Neural cell (in vitro differentiated cells): ENCODE measurements at regions not wholly inside any gene's neighbourhood (a gene's known extent, or its start where the extent isn't known, plus 50 kb on each side); places are given as distances from the start of the nearest gene placed in this dataset.

Source experiments
- H2AFZ ChIP-seq: fragments of 200-600, 300-800 bp; sonication (generic), shearing (Covaris generic); 2 replicates; pipeline ENCODE4 v1.6.0; 2014; ENCODE audit warnings: low read depth, mild to moderate bottlenecking, antibody characterized with exemption, low read length, moderate library complexity
- H3F3A ChIP-seq: fragments of 200-600 bp; shearing (Covaris generic); 2 replicates; pipeline ENCODE4 v1.6.1; 2016; ENCODE audit warnings: mild to moderate bottlenecking, moderate library complexity, mixed read lengths, antibody characterized with exemption, low read length; ENCODE audit not compliant: insufficient read depth, poor library complexity, severe bottlenecking
- H3K27ac ChIP-seq: fragments of 200-600, 300-800 bp; sonication (generic), shearing (Covaris generic); 2 replicates; pipeline ENCODE4 v1.5.1; 2014; ENCODE audit warnings: mild to moderate bottlenecking, low read length, moderate library complexity
- H3K27me3 ChIP-seq: fragments of 300-800, 200-600 bp; sonication (generic), shearing (Covaris generic); 2 replicates; pipeline ENCODE4 v1.6.0; 2014; ENCODE audit warnings: mild to moderate bottlenecking, low read depth, low read length, moderate library complexity; ENCODE audit not compliant: insufficient read depth
- H3K36me3 ChIP-seq: fragments of 300-800, 200-600 bp; sonication (generic), shearing (Covaris generic); 2 replicates; pipeline ENCODE4 v1.5.1; 2014; ENCODE audit warnings: mild to moderate bottlenecking, antibody characterized with exemption, low read length, moderate library complexity; ENCODE audit not compliant: insufficient read depth
- H3K4me2 ChIP-seq: fragments of 300-800, 200-600 bp; sonication (generic), shearing (Covaris generic); 2 replicates; pipeline ENCODE4 v1.6.0; 2014; ENCODE audit warnings: mild to moderate bottlenecking, low read length
- H3K4me3 ChIP-seq: fragments of 300-800, 200-600 bp; sonication (generic), shearing (Covaris generic); 2 replicates; pipeline ENCODE4 v1.5.1; 2014; ENCODE audit warnings: mild to moderate bottlenecking, low read length, moderate library complexity
- H3K79me2 ChIP-seq: fragments of 200-600 bp; shearing (Covaris generic); replicated peaks from 2 replicates; pipeline ENCODE4 v1.6.0; 2014; ENCODE audit warnings: mild to moderate bottlenecking, low read length, moderate library complexity; ENCODE audit not compliant: insufficient read depth
- H3K9ac ChIP-seq: fragments of 300-800, 200-600 bp; sonication (generic), shearing (Covaris generic); 2 replicates; pipeline ENCODE4 v1.6.1; 2016; ENCODE audit warnings: mild to moderate bottlenecking, low read length, mixed read lengths
- H3K9me2 ChIP-seq: fragments of 200-600 bp; shearing (Covaris generic); 2 replicates; pipeline ENCODE4 v1.6.1; 2016; ENCODE audit warnings: mild to moderate bottlenecking, low read length, mixed read lengths; ENCODE audit not compliant: insufficient read depth
- H3K9me3 ChIP-seq: fragments of 200-600, 300-800 bp; sonication (generic), shearing (Covaris generic); 2 replicates; pipeline ENCODE4 v1.6.1; 2016; ENCODE audit warnings: mild to moderate bottlenecking, mixed run types, low read length, moderate library complexity, mixed read lengths
- H4K20me1 ChIP-seq: fragments of 200-600 bp; shearing (Covaris generic); 2 replicates; pipeline ENCODE4 v1.6.1; 2016; ENCODE audit warnings: mild to moderate bottlenecking, mixed run types; ENCODE audit not compliant: insufficient read depth
- EP300 ChIP-seq: fragments of 450-650 bp; conservative IDR thresholded peaks from 2 replicates; pipeline ENCODE4 v1.6.1; 2014; ENCODE audit warnings: antibody characterized with exemption, mild to moderate bottlenecking, moderate library complexity; ENCODE audit not compliant: poor library complexity, severe bottlenecking
- EZH2 ChIP-seq: fragments of 200-600, 300-800 bp; shearing (Covaris generic), sonication (generic); IDR thresholded peaks from 2 replicates; pipeline ENCODE4 v1.6.1; 2014; ENCODE audit warnings: antibody characterized with exemption, low read length, borderline replicate concordance, mild to moderate bottlenecking; ENCODE audit not compliant: insufficient read depth, poor library complexity, severe bottlenecking
- MXI1 ChIP-seq: fragments of 450-650 bp; conservative IDR thresholded peaks from 2 replicates; pipeline ENCODE4 v1.6.1; 2014; ENCODE audit warnings: antibody characterized with exemption, mild to moderate bottlenecking; ENCODE audit not compliant: poor library complexity, severe bottlenecking
- POLR2AphosphoS5 ChIP-seq: IDR thresholded peaks from 2 replicates; pipeline ENCODE4 v1.6.1; 2012
- RAD21 ChIP-seq: fragments of 450-650 bp; conservative IDR thresholded peaks from 2 replicates; pipeline ENCODE4 v1.6.1; 2014; ENCODE audit warnings: antibody characterized with exemption, mild to moderate bottlenecking, moderate library complexity
- SMC3 ChIP-seq: fragments of 450-650 bp; conservative IDR thresholded peaks from 2 replicates; pipeline ENCODE4 v1.6.1; 2014; ENCODE audit warnings: antibody characterized with exemption, mild to moderate bottlenecking, moderate library complexity; ENCODE audit not compliant: poor library complexity
- TAF1 ChIP-seq: IDR thresholded peaks from 2 replicates; pipeline ENCODE4 v1.6.1; 2012; ENCODE audit warnings: low read depth
- TF ChIP-seq, protein P1 (sequence below): IDR thresholded peaks from 2 replicates; pipeline ENCODE4 v1.6.1; 2012; ENCODE audit warnings: borderline replicate concordance
- TF ChIP-seq, protein P2 (sequence below): fragments of 450-650 bp; IDR thresholded peaks from 2 replicates; pipeline ENCODE4 v1.5.1; 2014; ENCODE audit warnings: antibody characterized with exemption, mild to moderate bottlenecking, moderate library complexity; ENCODE audit not compliant: poor library complexity, severe bottlenecking

DNA sequence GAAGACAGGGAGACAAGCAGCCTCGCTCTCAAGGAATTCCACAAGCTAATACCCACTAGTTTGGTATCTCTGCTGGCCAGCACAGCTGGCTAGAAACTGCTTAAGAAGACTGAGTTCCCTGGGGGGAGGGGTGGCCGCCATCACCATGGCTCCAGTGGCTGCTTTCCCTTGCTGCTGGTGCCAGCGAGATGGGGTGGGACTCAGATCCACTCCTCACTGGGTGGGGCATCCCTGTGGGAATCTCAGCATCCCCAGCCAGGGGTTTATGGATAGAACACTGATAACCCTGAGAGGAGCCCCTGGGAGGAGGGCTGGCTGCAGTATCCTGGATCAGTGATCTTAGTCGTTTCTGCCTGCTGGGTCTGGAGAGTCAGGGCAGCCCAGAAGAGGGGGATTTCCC lies 170.6 kb upstream of the MDGA2 start:
- no peaks in the 10 kb centered on the region for H3K36me3 ChIP-seq
- H3K4me2 ChIP-seq, result no peak overlapping the region
- H3F3A ChIP-seq, result no peaks in the 10 kb centered on the region
- no peaks in the 10 kb centered on the region for H3K79me2 ChIP-seq
- no peak overlapping the region for H2AFZ ChIP-seq
- peaks cover 10% of the 10 kb centered on the region for H3K9me3 ChIP-seq
- H3K9me2 ChIP-seq, result no peaks in the 10 kb centered on the region
- H3K9ac ChIP-seq, result no peak overlapping the region
- no peaks in the 10 kb centered on the region for H4K20me1 ChIP-seq
- H3K27me3 ChIP-seq, result no peaks in the 10 kb centered on the region
- H3K27ac ChIP-seq, result no peak overlapping the region
- H3K4me3 ChIP-seq, result no peak overlapping the region
- no peak for TF ChIP-seq MXI1
- TF ChIP-seq, protein P1, sequence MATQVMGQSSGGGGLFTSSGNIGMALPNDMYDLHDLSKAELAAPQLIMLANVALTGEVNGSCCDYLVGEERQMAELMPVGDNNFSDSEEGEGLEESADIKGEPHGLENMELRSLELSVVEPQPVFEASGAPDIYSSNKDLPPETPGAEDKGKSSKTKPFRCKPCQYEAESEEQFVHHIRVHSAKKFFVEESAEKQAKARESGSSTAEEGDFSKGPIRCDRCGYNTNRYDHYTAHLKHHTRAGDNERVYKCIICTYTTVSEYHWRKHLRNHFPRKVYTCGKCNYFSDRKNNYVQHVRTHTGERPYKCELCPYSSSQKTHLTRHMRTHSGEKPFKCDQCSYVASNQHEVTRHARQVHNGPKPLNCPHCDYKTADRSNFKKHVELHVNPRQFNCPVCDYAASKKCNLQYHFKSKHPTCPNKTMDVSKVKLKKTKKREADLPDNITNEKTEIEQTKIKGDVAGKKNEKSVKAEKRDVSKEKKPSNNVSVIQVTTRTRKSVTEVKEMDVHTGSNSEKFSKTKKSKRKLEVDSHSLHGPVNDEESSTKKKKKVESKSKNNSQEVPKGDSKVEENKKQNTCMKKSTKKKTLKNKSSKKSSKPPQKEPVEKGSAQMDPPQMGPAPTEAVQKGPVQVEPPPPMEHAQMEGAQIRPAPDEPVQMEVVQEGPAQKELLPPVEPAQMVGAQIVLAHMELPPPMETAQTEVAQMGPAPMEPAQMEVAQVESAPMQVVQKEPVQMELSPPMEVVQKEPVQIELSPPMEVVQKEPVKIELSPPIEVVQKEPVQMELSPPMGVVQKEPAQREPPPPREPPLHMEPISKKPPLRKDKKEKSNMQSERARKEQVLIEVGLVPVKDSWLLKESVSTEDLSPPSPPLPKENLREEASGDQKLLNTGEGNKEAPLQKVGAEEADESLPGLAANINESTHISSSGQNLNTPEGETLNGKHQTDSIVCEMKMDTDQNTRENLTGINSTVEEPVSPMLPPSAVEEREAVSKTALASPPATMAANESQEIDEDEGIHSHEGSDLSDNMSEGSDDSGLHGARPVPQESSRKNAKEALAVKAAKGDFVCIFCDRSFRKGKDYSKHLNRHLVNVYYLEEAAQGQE, result no peak
- no peak for TF ChIP-seq SMC3
- no peak for TF ChIP-seq EP300
- no peak for TF ChIP-seq POLR2AphosphoS5
- no peak for TF ChIP-seq TAF1
- no peak for TF ChIP-seq EZH2
- TF ChIP-seq RAD21, result no peak
- TF ChIP-seq, protein P2, sequence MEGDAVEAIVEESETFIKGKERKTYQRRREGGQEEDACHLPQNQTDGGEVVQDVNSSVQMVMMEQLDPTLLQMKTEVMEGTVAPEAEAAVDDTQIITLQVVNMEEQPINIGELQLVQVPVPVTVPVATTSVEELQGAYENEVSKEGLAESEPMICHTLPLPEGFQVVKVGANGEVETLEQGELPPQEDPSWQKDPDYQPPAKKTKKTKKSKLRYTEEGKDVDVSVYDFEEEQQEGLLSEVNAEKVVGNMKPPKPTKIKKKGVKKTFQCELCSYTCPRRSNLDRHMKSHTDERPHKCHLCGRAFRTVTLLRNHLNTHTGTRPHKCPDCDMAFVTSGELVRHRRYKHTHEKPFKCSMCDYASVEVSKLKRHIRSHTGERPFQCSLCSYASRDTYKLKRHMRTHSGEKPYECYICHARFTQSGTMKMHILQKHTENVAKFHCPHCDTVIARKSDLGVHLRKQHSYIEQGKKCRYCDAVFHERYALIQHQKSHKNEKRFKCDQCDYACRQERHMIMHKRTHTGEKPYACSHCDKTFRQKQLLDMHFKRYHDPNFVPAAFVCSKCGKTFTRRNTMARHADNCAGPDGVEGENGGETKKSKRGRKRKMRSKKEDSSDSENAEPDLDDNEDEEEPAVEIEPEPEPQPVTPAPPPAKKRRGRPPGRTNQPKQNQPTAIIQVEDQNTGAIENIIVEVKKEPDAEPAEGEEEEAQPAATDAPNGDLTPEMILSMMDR, result no peak

DNA sequence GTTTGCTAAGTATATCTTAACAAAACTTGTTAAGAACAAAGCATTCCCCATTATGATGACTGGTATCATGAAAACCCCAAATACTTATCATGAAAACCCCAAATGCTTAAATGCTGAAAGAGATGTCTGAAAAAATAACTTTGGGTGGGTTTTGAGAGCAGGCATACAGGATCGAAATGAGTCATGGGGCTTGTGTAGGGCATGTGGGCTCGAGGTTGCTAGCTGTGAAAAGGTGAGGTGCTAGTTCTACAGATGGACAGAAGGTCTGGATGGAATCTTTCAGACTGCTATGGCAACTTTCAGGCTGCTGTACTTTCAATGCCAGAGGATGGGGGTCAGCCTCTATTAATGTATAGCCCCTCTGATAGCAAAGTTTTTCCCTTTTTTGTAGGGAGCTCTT lies 167.8 kb upstream of the MDGA2 start:
- Histone ChIP-seq H3K9me3 (peaks cover 10% of the 10 kb centered on the region), H4K20me1 (no peaks in the 10 kb centered on the region), H3K9ac (no peak overlapping the region), H3K27me3 (no peaks in the 10 kb centered on the region), H2AFZ (no peak overlapping the region), H3K4me2 (no peak overlapping the region), H3K27ac (no peak overlapping the region), H3K9me2 (no peaks in the 10 kb centered on the region), H3F3A (no peaks in the 10 kb centered on the region), H3K36me3 (no peaks in the 10 kb centered on the region), H3K79me2 (no peaks in the 10 kb centered on the region), H3K4me3 (no peak overlapping the region)
- TF ChIP-seq, protein P1, result no peak
- TF ChIP-seq TAF1 (no peak), RAD21 (no peak), EZH2 (no peak), SMC3 (no peak), EP300 (no peak), POLR2AphosphoS5 (no peak), MXI1 (no peak)
- TF ChIP-seq, protein P2, result no peak
